ENCODE measurements at regions not wholly inside any gene's neighbourhood (a gene's known extent, or its start where the extent isn't known, plus 50 kb on each side); places are given as distances from the start of the nearest gene placed in this dataset.

GRCh38 chr4:184906480-184907097 is 80.8 kb upstream of the ACSL1 start:
- TF ChIP-seq CTCF (IDR thresholded peaks at IDR 0.05): no peak
- no peak for TF ChIP-seq POLR2A (IDR thresholded peaks at IDR 0.05)
